22Rv1 (cell line): ENCODE measurements at regions not wholly inside any gene's neighbourhood (a gene's known extent, or its start where the extent isn't known, plus 50 kb on each side); places are given as distances from the start of the nearest gene placed in this dataset.

Experiments
- H3K27ac ChIP-seq: fragments of 450-650 bp; 2 replicates; pipeline ENCODE4 v1.5.1; 2017
- ZFX ChIP-seq: fragments of 450-650 bp; IDR thresholded peaks from 2 replicates; pipeline ENCODE4 v1.6.1; 2017; ENCODE audit warnings: antibody characterized with exemption, borderline replicate concordance
- TF ChIP-seq, protein P1 (sequence below): fragments of 450-650 bp; IDR thresholded peaks from 2 replicates; pipeline ENCODE4 v1.5.1; 2017; ENCODE audit warnings: mild to moderate bottlenecking

GRCh38 chr10:131845505-131846239, 55.1 kb upstream of the PPP2R2D start:
- TF ChIP-seq, protein P1, sequence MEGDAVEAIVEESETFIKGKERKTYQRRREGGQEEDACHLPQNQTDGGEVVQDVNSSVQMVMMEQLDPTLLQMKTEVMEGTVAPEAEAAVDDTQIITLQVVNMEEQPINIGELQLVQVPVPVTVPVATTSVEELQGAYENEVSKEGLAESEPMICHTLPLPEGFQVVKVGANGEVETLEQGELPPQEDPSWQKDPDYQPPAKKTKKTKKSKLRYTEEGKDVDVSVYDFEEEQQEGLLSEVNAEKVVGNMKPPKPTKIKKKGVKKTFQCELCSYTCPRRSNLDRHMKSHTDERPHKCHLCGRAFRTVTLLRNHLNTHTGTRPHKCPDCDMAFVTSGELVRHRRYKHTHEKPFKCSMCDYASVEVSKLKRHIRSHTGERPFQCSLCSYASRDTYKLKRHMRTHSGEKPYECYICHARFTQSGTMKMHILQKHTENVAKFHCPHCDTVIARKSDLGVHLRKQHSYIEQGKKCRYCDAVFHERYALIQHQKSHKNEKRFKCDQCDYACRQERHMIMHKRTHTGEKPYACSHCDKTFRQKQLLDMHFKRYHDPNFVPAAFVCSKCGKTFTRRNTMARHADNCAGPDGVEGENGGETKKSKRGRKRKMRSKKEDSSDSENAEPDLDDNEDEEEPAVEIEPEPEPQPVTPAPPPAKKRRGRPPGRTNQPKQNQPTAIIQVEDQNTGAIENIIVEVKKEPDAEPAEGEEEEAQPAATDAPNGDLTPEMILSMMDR = no peak
- TF ChIP-seq ZFX = no peak
- H3K27ac ChIP-seq = no peak overlapping the region

- no peak overlapping the region for H3K27ac ChIP-seq
- TF ChIP-seq, protein P1 = no peak
- TF ChIP-seq ZFX = no peak
These were observed 54.3 kb upstream of the PPP2R2D start for GRCh38 chr10:131846240-131847101.

- H3K27ac ChIP-seq = no peak overlapping the region
- no peak for TF ChIP-seq ZFX
- TF ChIP-seq, protein P1 = no peak
These were observed 53.5 kb upstream of the PPP2R2D start for GRCh38 chr10:131847241-131847783.

- TF ChIP-seq, protein P1 = no peak
- no peak for TF ChIP-seq ZFX
- H3K27ac ChIP-seq = no peak overlapping the region
These were observed 52.5 kb upstream of the PPP2R2D start for GRCh38 chr10:131848296-131848695.

DNA sequence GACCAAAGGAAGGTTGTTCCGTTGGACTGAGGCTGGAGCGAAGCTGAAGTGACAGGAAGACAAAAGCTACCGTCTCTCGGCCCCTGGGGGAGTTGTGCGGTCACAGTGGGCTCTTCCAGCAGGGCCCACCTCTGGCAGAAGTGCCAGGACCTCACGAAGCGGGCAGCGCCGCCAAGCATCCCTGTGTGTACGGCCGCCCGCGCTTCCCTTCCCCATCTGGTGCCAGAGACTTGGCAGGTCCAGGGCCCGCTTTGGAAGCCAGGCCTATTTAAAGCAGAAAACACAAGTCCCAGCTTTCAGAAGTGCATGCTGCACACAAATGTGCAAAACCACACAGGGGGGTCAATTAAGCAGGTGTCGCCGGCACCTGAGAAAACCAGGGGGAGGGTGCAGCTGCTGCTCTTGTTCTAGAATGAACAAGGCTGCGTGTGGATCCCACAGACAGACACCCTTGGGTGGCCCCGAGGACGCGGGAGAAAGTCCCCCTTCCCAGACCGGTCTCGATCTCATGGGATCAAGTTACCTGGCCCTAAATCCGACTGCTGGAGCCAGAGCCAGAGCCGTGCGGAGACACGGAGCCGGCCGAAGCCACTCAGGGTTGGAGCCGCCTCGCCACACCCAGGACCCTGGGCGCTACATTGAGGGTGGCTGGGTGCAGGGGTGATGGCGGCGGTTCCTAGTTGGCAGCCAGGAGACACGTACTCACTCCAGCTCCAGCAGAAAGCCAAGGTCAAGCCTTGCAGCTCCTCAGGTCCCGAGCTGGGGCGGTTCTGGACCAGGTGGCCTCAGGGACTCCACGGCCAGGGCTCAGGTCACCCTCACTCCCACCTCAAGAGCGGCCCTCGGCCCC, 51.8 kb upstream of the PPP2R2D start:
- no peak overlapping the region for H3K27ac ChIP-seq
- TF ChIP-seq, protein P1 = no peak
- no peak for TF ChIP-seq ZFX

DNA sequence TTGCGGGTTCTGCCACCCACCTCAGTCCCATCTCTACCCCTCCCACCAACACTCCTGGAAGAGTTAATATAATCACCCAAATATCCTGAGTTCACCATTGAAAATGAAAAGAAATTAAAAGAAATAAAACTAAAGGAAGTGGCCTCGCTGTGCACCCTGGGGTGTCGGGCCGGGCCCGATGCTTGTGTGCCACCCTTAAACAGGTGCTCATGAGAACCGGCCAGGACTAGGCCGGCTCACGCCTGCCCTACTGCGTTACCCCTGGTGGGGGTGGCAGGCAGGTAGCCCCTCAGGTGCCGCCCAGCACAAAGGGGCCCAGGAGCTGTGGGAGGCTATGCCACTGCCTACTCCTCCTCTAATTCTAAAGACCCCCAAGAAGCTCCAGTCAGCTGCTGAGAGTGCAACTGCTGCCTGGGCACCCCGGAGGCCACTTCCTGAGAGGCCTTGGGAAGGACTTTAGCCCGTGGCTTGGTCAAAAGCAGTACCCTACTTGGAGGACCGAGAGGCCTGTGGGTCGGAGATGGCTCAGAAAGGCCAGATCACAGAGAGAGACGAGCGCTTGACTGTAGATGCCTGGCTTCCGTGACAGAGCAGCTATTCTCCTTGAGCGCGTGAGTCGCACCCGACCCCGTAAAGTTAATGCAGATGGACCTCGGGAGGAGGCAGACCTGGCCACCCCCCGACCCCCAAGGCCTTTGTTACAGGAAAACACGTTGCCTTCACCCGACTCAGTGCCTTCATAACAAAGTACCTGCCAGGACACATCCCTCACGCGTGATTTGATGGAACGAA, 51.0 kb upstream of the PPP2R2D start:
- TF ChIP-seq, protein P1 = no peak
- no peak for TF ChIP-seq ZFX
- no peak overlapping the region for H3K27ac ChIP-seq
